ENCODE measurements at regions not wholly inside any gene's neighbourhood (a gene's known extent, or its start where the extent isn't known, plus 50 kb on each side); places are given as distances from the start of the nearest gene placed in this dataset.

GRCh38 chr7:92939666-92940360, 103.4 kb upstream of the CDK6 start:
- H3K27ac Mint-ChIP-seq, result no peak overlapping the region
- no peak for DNase-seq (ENCODE audit: extremely low spot score, unreplicated experiment)
- H3K27me3 Mint-ChIP-seq, result no peaks in the 10 kb centered on the region
- no peaks in the 10 kb centered on the region for H3K4me1 Mint-ChIP-seq (ENCODE audit: unreplicated experiment)
- H3K36me3 Mint-ChIP-seq, result no peaks in the 10 kb centered on the region
- no peak overlapping the region for H3K4me3 Mint-ChIP-seq
- H3K9me3 Mint-ChIP-seq, result peaks cover 9% of the 10 kb centered on the region
- TF ChIP-seq CTCF (conservative IDR thresholded peaks at IDR 0.05), result no peak

GRCh38 chr7:92934096-92934495, 97.7 kb upstream of the CDK6 start:
- Mint-ChIP-seq H3K4me3 (peak overlapping the region; percentile 63), H3K4me1 (ENCODE audit: unreplicated experiment) (peaks cover 4% of the 10 kb centered on the region), H3K9me3 (peaks cover 5% of the 10 kb centered on the region), H3K27ac (peak overlapping the region; percentile 77), H3K27me3 (no peaks in the 10 kb centered on the region), H3K36me3 (no peaks in the 10 kb centered on the region)
- DNase-seq (ENCODE audit: extremely low spot score, unreplicated experiment), result no peak
- no peak for TF ChIP-seq CTCF (conservative IDR thresholded peaks at IDR 0.05)

GRCh38 chr7:92932450-92932849, 96.1 kb upstream of the CDK6 start:
- no peak for DNase-seq (ENCODE audit: extremely low spot score, unreplicated experiment)
- peaks cover 4% of the 10 kb centered on the region for H3K4me1 Mint-ChIP-seq (ENCODE audit: unreplicated experiment)
- no peaks in the 10 kb centered on the region for H3K27me3 Mint-ChIP-seq
- no peak for TF ChIP-seq CTCF (conservative IDR thresholded peaks at IDR 0.05)
- H3K36me3 Mint-ChIP-seq, result no peaks in the 10 kb centered on the region
- peaks cover 5% of the 10 kb centered on the region for H3K9me3 Mint-ChIP-seq
- no peak overlapping the region for H3K4me3 Mint-ChIP-seq
- no peak overlapping the region for H3K27ac Mint-ChIP-seq

GRCh38 chr7:92930404-92930803, 94.0 kb upstream of the CDK6 start:
- no peak overlapping the region for H3K27ac Mint-ChIP-seq
- H3K4me1 Mint-ChIP-seq (ENCODE audit: unreplicated experiment), result peaks cover 13% of the 10 kb centered on the region
- H3K4me3 Mint-ChIP-seq, result no peak overlapping the region
- H3K9me3 Mint-ChIP-seq, result peaks cover 6% of the 10 kb centered on the region
- H3K27me3 Mint-ChIP-seq, result no peaks in the 10 kb centered on the region
- no peak for DNase-seq (ENCODE audit: extremely low spot score, unreplicated experiment)
- no peak for TF ChIP-seq CTCF (conservative IDR thresholded peaks at IDR 0.05)
- H3K36me3 Mint-ChIP-seq, result peaks cover 2% of the 10 kb centered on the region

- DNase-seq (ENCODE audit: extremely low spot score, unreplicated experiment), result no peak
- H3K27ac Mint-ChIP-seq, result peak overlapping the region; percentile 0
- peaks cover 13% of the 10 kb centered on the region for H3K4me1 Mint-ChIP-seq (ENCODE audit: unreplicated experiment)
- no peak for TF ChIP-seq CTCF (conservative IDR thresholded peaks at IDR 0.05)
- H3K4me3 Mint-ChIP-seq, result no peak overlapping the region
- no peaks in the 10 kb centered on the region for H3K27me3 Mint-ChIP-seq
- peaks cover 5% of the 10 kb centered on the region for H3K36me3 Mint-ChIP-seq
- H3K9me3 Mint-ChIP-seq, result peaks cover 5% of the 10 kb centered on the region
Observed at GRCh38 chr7:92926697-92927044, 90.3 kb upstream of the CDK6 start.
